ENCODE measurements at regions not wholly inside any gene's neighbourhood (a gene's known extent, or its start where the extent isn't known, plus 50 kb on each side); places are given as distances from the start of the nearest gene placed in this dataset.

DNA sequence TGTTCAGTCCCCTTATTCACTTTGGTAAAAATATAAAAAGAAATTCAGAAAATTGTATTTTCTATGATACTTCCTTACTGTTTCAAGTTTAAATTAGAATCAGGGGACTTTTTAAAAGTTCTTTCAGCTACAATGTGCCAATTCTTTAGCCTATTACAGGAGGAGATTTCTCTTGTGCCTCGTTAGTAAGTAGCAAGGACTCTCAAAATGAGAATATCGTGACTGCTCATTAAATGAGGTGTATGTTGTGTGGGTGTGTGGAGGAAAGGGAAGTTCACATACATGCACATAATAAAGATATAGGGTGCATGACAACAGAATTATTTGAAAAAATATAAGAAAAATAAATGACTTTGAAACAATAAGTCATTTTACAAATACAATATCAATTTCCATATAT lies 190.5 kb downstream of the DTHD1 start:
- no peak overlapping the region for H2AK5ac ChIP-seq (ENCODE audit: low read depth, low read length)
- no peak overlapping the region for H3K9ac ChIP-seq (ENCODE audit: low read depth, low read length, poor library complexity)
- no peak overlapping the region for H2BK5ac ChIP-seq (ENCODE audit: low read length)
- H3K27ac ChIP-seq (replicated peaks; ENCODE audit: low read length), result no peak overlapping the region
- no peaks in the 10 kb centered on the region for H3K9me3 ChIP-seq (replicated peaks in 1 of 2; ENCODE audit: control insufficient read depth in 2 of 2, insufficient read depth in 1 of 2, low read depth in 1 of 2, low read length in 2 of 2)
- no peak overlapping the region for H2BK15ac ChIP-seq (ENCODE audit: low read length)
- no peak overlapping the region for H3K18ac ChIP-seq (ENCODE audit: low read length)
- H3K4me3 ChIP-seq (ENCODE audit: low read length in 2 of 2), result no peak overlapping the region
- no peak overlapping the region for H3K14ac ChIP-seq (ENCODE audit: low read length)
- H3K79me1 ChIP-seq (ENCODE audit: low read depth, low read length), result no peaks in the 10 kb centered on the region
- no peak overlapping the region for H2AFZ ChIP-seq (ENCODE audit: low read length)
- H3K4me2 ChIP-seq (ENCODE audit: insufficient read depth, low read length, poor library complexity, severe bottlenecking), result no peak overlapping the region
- H3K36me3 ChIP-seq (replicated peaks in 1 of 2; ENCODE audit: control insufficient read depth in 2 of 2, insufficient read depth in 2 of 2, low read length in 2 of 2), result no peaks in the 10 kb centered on the region
- WGBS, 2 donors (ENCODE audit: extremely low coverage in 2 of 2, insufficient read length in 2 of 2, insufficient replicate concordance in 1 of 2), result no CpG with 5 or more reads among the region's 2 CpGs
- no peak overlapping the region for H2BK120ac ChIP-seq (ENCODE audit: low read depth, low read length)
- no peaks in the 10 kb centered on the region for H3K4me1 ChIP-seq (ENCODE audit: control insufficient read depth in 2 of 2, insufficient read depth in 1 of 2, low read depth in 1 of 2, low read length in 2 of 2)
- no peak overlapping the region for H2BK12ac ChIP-seq (ENCODE audit: low read length)
- no peak overlapping the region for H3K4ac ChIP-seq (ENCODE audit: low read length)
- H3K23ac ChIP-seq (ENCODE audit: low read depth, low read length, poor library complexity), result no peak overlapping the region
- H3K27me3 ChIP-seq (ENCODE audit: control insufficient read depth in 3 of 3, insufficient read depth in 3 of 3, low read depth in 1 of 3, low read length in 3 of 3), result no peaks in the 10 kb centered on the region
- no peak overlapping the region for H4K8ac ChIP-seq (ENCODE audit: low read depth, low read length)
- no peak overlapping the region for H4K91ac ChIP-seq (ENCODE audit: low read depth, low read length, poor library complexity)
- no peak for DNase-seq (ENCODE audit: low spot score)

DNA sequence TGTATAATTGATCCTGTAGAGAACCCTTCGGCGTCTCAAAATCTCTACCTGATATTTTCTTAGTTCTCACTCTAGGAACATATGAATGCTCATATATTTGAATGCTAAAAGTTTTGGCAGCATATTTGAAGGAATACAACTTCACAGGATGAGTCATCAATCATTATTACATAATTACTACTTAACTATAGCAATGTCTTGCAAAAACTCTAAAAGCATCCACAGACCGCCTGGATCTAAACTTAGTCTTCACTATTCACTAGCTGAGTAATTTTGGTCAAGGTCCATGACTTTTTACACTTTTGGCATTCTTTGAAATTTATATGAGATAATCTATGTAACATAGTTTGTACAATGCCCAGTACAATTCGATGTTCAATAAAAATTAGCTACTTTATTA lies 194.7 kb downstream of the DTHD1 start:
- H3K4me3 ChIP-seq (ENCODE audit: low read length in 2 of 2), result no peak overlapping the region
- H4K91ac ChIP-seq (ENCODE audit: low read depth, low read length, poor library complexity), result no peak overlapping the region
- no peak overlapping the region for H2BK15ac ChIP-seq (ENCODE audit: low read length)
- H2BK5ac ChIP-seq (ENCODE audit: low read length), result no peak overlapping the region
- H3K14ac ChIP-seq (ENCODE audit: low read length), result no peak overlapping the region
- no peak overlapping the region for H3K23ac ChIP-seq (ENCODE audit: low read depth, low read length, poor library complexity)
- H3K79me1 ChIP-seq (ENCODE audit: low read depth, low read length), result no peaks in the 10 kb centered on the region
- no peak overlapping the region for H3K4me2 ChIP-seq (ENCODE audit: insufficient read depth, low read length, poor library complexity, severe bottlenecking)
- H2AFZ ChIP-seq (ENCODE audit: low read length), result no peak overlapping the region
- no peak overlapping the region for H3K4ac ChIP-seq (ENCODE audit: low read length)
- H3K4me1 ChIP-seq (ENCODE audit: control insufficient read depth in 2 of 2, insufficient read depth in 1 of 2, low read depth in 1 of 2, low read length in 2 of 2), result no peaks in the 10 kb centered on the region
- H3K36me3 ChIP-seq (replicated peaks in 1 of 2; ENCODE audit: control insufficient read depth in 2 of 2, insufficient read depth in 2 of 2, low read length in 2 of 2), result no peaks in the 10 kb centered on the region
- H2BK120ac ChIP-seq (ENCODE audit: low read depth, low read length), result no peak overlapping the region
- no peak overlapping the region for H2BK12ac ChIP-seq (ENCODE audit: low read length)
- H3K9me3 ChIP-seq (replicated peaks in 1 of 2; ENCODE audit: control insufficient read depth in 2 of 2, insufficient read depth in 1 of 2, low read depth in 1 of 2, low read length in 2 of 2), result no peaks in the 10 kb centered on the region
- no peak overlapping the region for H4K8ac ChIP-seq (ENCODE audit: low read depth, low read length)
- no peaks in the 10 kb centered on the region for H3K27me3 ChIP-seq (ENCODE audit: control insufficient read depth in 3 of 3, insufficient read depth in 3 of 3, low read depth in 1 of 3, low read length in 3 of 3)
- DNase-seq (ENCODE audit: low spot score), result no peak
- no peak overlapping the region for H2AK5ac ChIP-seq (ENCODE audit: low read depth, low read length)
- WGBS, 2 donors (ENCODE audit: extremely low coverage in 2 of 2, insufficient read length in 2 of 2, insufficient replicate concordance in 1 of 2), result no CpG with 5 or more reads among the region's 4 CpGs
- no peak overlapping the region for H3K27ac ChIP-seq (replicated peaks; ENCODE audit: low read length)
- no peak overlapping the region for H3K18ac ChIP-seq (ENCODE audit: low read length)
- H3K9ac ChIP-seq (ENCODE audit: low read depth, low read length, poor library complexity), result no peak overlapping the region

DNA sequence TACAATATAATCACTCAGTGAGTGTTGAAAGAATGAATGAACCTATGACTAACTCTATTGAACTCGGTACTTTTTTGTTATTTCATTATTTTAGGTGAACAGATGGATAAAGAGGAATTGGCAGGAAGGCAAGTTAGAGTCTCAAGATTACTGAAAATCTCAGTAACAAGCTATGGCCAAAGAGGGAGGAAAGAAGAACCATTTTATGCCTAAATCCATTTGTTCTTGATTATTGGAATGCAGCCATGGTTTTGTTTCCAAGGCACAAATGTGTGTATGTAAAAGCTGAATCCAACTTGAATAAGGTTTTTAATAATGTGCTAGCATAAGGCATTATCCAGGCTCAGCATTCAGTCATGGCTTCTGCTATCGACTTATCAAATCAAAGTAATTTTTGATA lies 196.4 kb downstream of the DTHD1 start:
- no peak overlapping the region for H3K18ac ChIP-seq (ENCODE audit: low read length)
- no peak overlapping the region for H2BK15ac ChIP-seq (ENCODE audit: low read length)
- no peaks in the 10 kb centered on the region for H3K27me3 ChIP-seq (ENCODE audit: control insufficient read depth in 3 of 3, insufficient read depth in 3 of 3, low read depth in 1 of 3, low read length in 3 of 3)
- no peak overlapping the region for H2BK5ac ChIP-seq (ENCODE audit: low read length)
- H3K36me3 ChIP-seq (replicated peaks in 1 of 2; ENCODE audit: control insufficient read depth in 2 of 2, insufficient read depth in 2 of 2, low read length in 2 of 2), result no peaks in the 10 kb centered on the region
- H3K14ac ChIP-seq (ENCODE audit: low read length), result no peak overlapping the region
- no peak overlapping the region for H4K8ac ChIP-seq (ENCODE audit: low read depth, low read length)
- H3K23ac ChIP-seq (ENCODE audit: low read depth, low read length, poor library complexity), result no peak overlapping the region
- no CpG with 5 or more reads among the region's 2 CpGs for whole genome bisulfite sequencing, 2 donors (ENCODE audit: extremely low coverage in 2 of 2, insufficient read length in 2 of 2, insufficient replicate concordance in 1 of 2)
- H2BK120ac ChIP-seq (ENCODE audit: low read depth, low read length), result no peak overlapping the region
- H3K4me1 ChIP-seq (ENCODE audit: control insufficient read depth in 2 of 2, insufficient read depth in 1 of 2, low read depth in 1 of 2, low read length in 2 of 2), result no peaks in the 10 kb centered on the region
- no peak overlapping the region for H2BK12ac ChIP-seq (ENCODE audit: low read length)
- no peak overlapping the region for H2AFZ ChIP-seq (ENCODE audit: low read length)
- H3K4me3 ChIP-seq (ENCODE audit: low read length in 2 of 2), result no peak overlapping the region
- H2AK5ac ChIP-seq (ENCODE audit: low read depth, low read length), result no peak overlapping the region
- H3K4ac ChIP-seq (ENCODE audit: low read length), result no peak overlapping the region
- no peak overlapping the region for H3K27ac ChIP-seq (replicated peaks; ENCODE audit: low read length)
- H3K9me3 ChIP-seq (replicated peaks in 1 of 2; ENCODE audit: control insufficient read depth in 2 of 2, insufficient read depth in 1 of 2, low read depth in 1 of 2, low read length in 2 of 2), result no peaks in the 10 kb centered on the region
- H3K4me2 ChIP-seq (ENCODE audit: insufficient read depth, low read length, poor library complexity, severe bottlenecking), result no peak overlapping the region
- H4K91ac ChIP-seq (ENCODE audit: low read depth, low read length, poor library complexity), result no peak overlapping the region
- H3K79me1 ChIP-seq (ENCODE audit: low read depth, low read length), result no peaks in the 10 kb centered on the region
- H3K9ac ChIP-seq (ENCODE audit: low read depth, low read length, poor library complexity), result no peak overlapping the region
- no peak for DNase-seq (ENCODE audit: low spot score)

DNA sequence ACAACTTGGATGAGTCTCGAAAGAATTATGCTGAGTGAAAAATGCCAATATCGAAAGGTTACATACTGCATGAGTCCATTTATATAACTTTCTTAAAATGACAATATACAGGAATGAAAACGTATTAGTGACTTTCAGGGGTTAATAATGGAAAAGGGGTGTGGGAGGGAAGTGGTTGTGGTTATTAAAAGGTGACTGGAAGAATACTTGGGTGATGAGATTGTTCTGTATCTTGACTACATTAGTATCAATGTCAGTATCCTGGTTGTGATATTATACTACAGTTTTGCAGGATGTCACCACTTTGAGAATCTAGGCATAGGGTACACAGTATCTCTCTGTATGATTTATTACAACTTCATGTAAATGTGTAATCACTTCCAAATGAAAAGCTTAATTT lies 204.5 kb downstream of the DTHD1 start:
- Histone ChIP-seq H2BK12ac (ENCODE audit: low read length) (no peak overlapping the region), H3K9me3 (replicated peaks in 1 of 2; ENCODE audit: control insufficient read depth in 2 of 2, insufficient read depth in 1 of 2, low read depth in 1 of 2, low read length in 2 of 2) (no peaks in the 10 kb centered on the region), H2BK15ac (ENCODE audit: low read length) (no peak overlapping the region), H3K9ac (ENCODE audit: low read depth, low read length, poor library complexity) (no peak overlapping the region), H3K23ac (ENCODE audit: low read depth, low read length, poor library complexity) (no peak overlapping the region), H2BK5ac (ENCODE audit: low read length) (no peak overlapping the region), H3K79me1 (ENCODE audit: low read depth, low read length) (no peaks in the 10 kb centered on the region), H3K14ac (ENCODE audit: low read length) (no peak overlapping the region), H2AFZ (ENCODE audit: low read length) (no peak overlapping the region), H3K4me1 (ENCODE audit: control insufficient read depth in 2 of 2, insufficient read depth in 1 of 2, low read depth in 1 of 2, low read length in 2 of 2) (no peaks in the 10 kb centered on the region), H3K4ac (ENCODE audit: low read length) (no peak overlapping the region), H3K4me2 (ENCODE audit: insufficient read depth, low read length, poor library complexity, severe bottlenecking) (no peak overlapping the region), H3K18ac (ENCODE audit: low read length) (no peak overlapping the region), H2AK5ac (ENCODE audit: low read depth, low read length) (no peak overlapping the region), H3K27me3 (ENCODE audit: control insufficient read depth in 3 of 3, insufficient read depth in 3 of 3, low read depth in 1 of 3, low read length in 3 of 3) (no peaks in the 10 kb centered on the region), H4K8ac (ENCODE audit: low read depth, low read length) (no peak overlapping the region), H4K91ac (ENCODE audit: low read depth, low read length, poor library complexity) (no peak overlapping the region), H2BK120ac (ENCODE audit: low read depth, low read length) (no peak overlapping the region), H3K4me3 (ENCODE audit: low read length in 2 of 2) (no peak overlapping the region), H3K36me3 (replicated peaks in 1 of 2; ENCODE audit: control insufficient read depth in 2 of 2, insufficient read depth in 2 of 2, low read length in 2 of 2) (no peaks in the 10 kb centered on the region), H3K27ac (replicated peaks; ENCODE audit: low read length) (no peak overlapping the region)
- DNase-seq (ENCODE audit: low spot score), result no peak
- 100% methylated on average over 1 of the region's 3 CpGs; no CpG with 5 or more reads in 1 of the 2 donors for WGBS, 2 donors (ENCODE audit: extremely low coverage in 2 of 2, insufficient read length in 2 of 2, insufficient replicate concordance in 1 of 2)
